ENCODE measurements at regions not wholly inside any gene's neighbourhood (a gene's known extent, or its start where the extent isn't known, plus 50 kb on each side); places are given as distances from the start of the nearest gene placed in this dataset.

GRCh38 chr2:208782097-208782496, 375.5 kb downstream of the PTH2R start:
- TF ChIP-seq CTCF (conservative IDR thresholded peaks at IDR 0.05): no peak
- no peak for TF ChIP-seq ZFX (IDR thresholded peaks at IDR 0.05)
